HL-60 (cell line): ENCODE measurements at regions not wholly inside any gene's neighbourhood (a gene's known extent, or its start where the extent isn't known, plus 50 kb on each side); places are given as distances from the start of the nearest gene placed in this dataset.

ENCODE experiments used
- GABPA ChIP-seq: IDR thresholded peaks from 2 replicates; pipeline ENCODE4 v1.6.1; 2012; ENCODE audit warnings: low read depth
- POLR2AphosphoS5 ChIP-seq: IDR thresholded peaks from 2 replicates; pipeline ENCODE4 v1.6.1; 2012; ENCODE audit warnings: low read depth
- REST ChIP-seq: IDR thresholded peaks from 2 replicates; pipeline ENCODE4 v1.6.1; 2012; ENCODE audit warnings: low read depth; ENCODE audit not compliant: insufficient replicate concordance
- SPI1 ChIP-seq: IDR thresholded peaks from 2 replicates; pipeline ENCODE4 v1.6.1; 2012; ENCODE audit warnings: low read depth, mild to moderate bottlenecking, borderline replicate concordance
- TF ChIP-seq, protein P1 (sequence below): IDR thresholded peaks from one replicate; pipeline ENCODE4 v1.5.1; 2011; ENCODE audit warnings: low read length, control low read depth, inconsistent platforms; ENCODE audit not compliant: insufficient read depth

DNA sequence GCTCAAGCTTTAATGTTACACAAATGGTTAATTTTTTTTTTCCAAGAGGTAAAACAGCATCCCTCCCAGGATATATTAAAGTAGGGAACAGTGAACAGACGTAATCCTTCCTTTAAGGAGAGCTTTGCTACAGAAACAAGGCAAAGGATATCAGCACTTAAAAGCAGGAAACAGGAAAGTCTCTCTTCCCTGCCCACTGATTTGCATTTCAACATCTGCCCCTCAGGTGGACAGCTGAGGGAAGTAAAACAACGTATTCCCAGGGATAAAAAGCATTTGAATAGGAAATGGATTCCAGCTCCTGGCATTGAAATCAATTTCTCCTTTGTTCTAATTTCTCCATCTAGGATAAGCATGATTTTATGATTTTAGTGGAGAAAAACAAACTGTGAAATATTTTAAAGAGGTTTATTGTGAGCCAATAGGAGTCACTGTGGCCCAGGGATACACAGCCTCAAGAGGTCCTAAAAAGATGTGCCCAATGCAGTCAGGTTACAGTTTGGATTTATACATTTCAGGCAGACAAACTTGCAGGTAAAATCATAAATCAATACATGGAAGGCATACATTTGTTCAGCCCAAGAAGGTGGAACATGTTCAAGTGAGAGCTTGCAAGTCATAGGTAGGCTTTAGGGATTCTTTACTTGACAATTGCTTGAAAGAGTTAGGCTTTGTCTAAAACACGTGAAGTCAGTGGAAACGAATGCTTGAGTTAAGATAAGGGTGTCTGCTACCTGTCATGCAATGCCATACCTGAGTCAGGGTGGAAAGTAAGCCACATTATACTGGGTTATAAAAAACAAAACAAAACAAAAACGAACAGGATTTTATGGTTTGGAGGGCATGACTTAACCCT is 286.2 kb upstream of the VWC2 start:
- TF ChIP-seq POLR2AphosphoS5 (no peak), REST (no peak), SPI1 (no peak), GABPA (no peak)
- TF ChIP-seq, protein P1, sequence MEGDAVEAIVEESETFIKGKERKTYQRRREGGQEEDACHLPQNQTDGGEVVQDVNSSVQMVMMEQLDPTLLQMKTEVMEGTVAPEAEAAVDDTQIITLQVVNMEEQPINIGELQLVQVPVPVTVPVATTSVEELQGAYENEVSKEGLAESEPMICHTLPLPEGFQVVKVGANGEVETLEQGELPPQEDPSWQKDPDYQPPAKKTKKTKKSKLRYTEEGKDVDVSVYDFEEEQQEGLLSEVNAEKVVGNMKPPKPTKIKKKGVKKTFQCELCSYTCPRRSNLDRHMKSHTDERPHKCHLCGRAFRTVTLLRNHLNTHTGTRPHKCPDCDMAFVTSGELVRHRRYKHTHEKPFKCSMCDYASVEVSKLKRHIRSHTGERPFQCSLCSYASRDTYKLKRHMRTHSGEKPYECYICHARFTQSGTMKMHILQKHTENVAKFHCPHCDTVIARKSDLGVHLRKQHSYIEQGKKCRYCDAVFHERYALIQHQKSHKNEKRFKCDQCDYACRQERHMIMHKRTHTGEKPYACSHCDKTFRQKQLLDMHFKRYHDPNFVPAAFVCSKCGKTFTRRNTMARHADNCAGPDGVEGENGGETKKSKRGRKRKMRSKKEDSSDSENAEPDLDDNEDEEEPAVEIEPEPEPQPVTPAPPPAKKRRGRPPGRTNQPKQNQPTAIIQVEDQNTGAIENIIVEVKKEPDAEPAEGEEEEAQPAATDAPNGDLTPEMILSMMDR = no peak
